ENCODE measurements at regions not wholly inside any gene's neighbourhood (a gene's known extent, or its start where the extent isn't known, plus 50 kb on each side); places are given as distances from the start of the nearest gene placed in this dataset.
"Not testable (repeated sequence)": the region's sequence is repeated elsewhere in the genome, so short reads cannot be mapped to it uniquely, and the experiment has no call there.

- no peak for TF ChIP-seq SP2 (IDR thresholded peaks at IDR 0.05; ENCODE audit: low read length)
These were observed 732.1 kb upstream of the AUTS2 start (continued) for GRCh38 chr7:68866200-68866570.

GRCh38 chr7:68866721-68867120 lies 731.6 kb upstream of the AUTS2 start:
- H3K4me3 ChIP-seq (ENCODE audit: extremely low read depth in 1 of 4, insufficient read depth in 2 of 4, low read depth in 3 of 4, low read length in 4 of 4); H3K27ac ChIP-seq (ENCODE audit: low read depth, low read length); H3K14ac ChIP-seq (ENCODE audit: insufficient read length); DNase-seq (ENCODE audit: low read depth in 1 of 2, low spot score in 2 of 2); H3K4me2 ChIP-seq (ENCODE audit: insufficient read depth in 1 of 2, low read depth in 2 of 2, low read length in 2 of 2); H3K18ac ChIP-seq (ENCODE audit: extremely low read depth, low read length); H3K27me3 ChIP-seq (replicated peaks in 1 of 4; ENCODE audit: control insufficient read depth in 3 of 4, extremely low read depth in 1 of 4, insufficient read depth in 3 of 4, low read length in 3 of 4); H2BK5ac ChIP-seq (ENCODE audit: low read depth, low read length); H4K20me1 ChIP-seq (replicated peaks in 1 of 2; ENCODE audit: control insufficient read depth in 1 of 2, insufficient read depth in 2 of 2, low read length in 2 of 2); H3K4ac ChIP-seq (replicated peaks; ENCODE audit: insufficient read length, low read depth, low read length); H2BK12ac ChIP-seq (ENCODE audit: low read depth, low read length); H3K79me1 ChIP-seq (ENCODE audit: low read depth, low read length); H3K4me1 ChIP-seq (replicated peaks in 1 of 4; ENCODE audit: control insufficient read depth in 3 of 4, insufficient read depth in 4 of 4, low read length in 3 of 4); H4K8ac ChIP-seq (ENCODE audit: extremely low read depth, insufficient read depth, low read length); H2BK15ac ChIP-seq (ENCODE audit: low read length); H3K23me2 ChIP-seq (ENCODE audit: low read depth, low read length); H2BK20ac ChIP-seq (ENCODE audit: low read length); H2AK5ac ChIP-seq (ENCODE audit: low read depth, low read length); FAIRE-seq; H3K56ac ChIP-seq (replicated peaks; ENCODE audit: insufficient read length, low read depth, low read length); H4K91ac ChIP-seq (replicated peaks; ENCODE audit: insufficient read length, low read length); H3K23ac ChIP-seq (ENCODE audit: insufficient read length); H3K79me2 ChIP-seq (ENCODE audit: control insufficient read depth in 1 of 2, insufficient read depth in 2 of 2, low read length in 2 of 2); H4K5ac ChIP-seq (ENCODE audit: insufficient read length, low read depth, low read length); H3K9me3 ChIP-seq (ENCODE audit: insufficient read depth in 2 of 2, low read depth in 1 of 2, low read length in 1 of 2); H3K9ac ChIP-seq (replicated peaks in 1 of 4; ENCODE audit: extremely low read depth in 1 of 4, low read depth in 3 of 4, low read length in 3 of 4); H2AFZ ChIP-seq (ENCODE audit: low read length); H3K36me3 ChIP-seq (ENCODE audit: control insufficient read depth in 2 of 4, insufficient read depth in 4 of 4, low read length in 3 of 4); H2BK120ac ChIP-seq (replicated peaks; ENCODE audit: low read depth, low read length); POLR2A ChIA-PET (ENCODE audit: partially characterized antibody): not testable (repeated sequence)
- WGBS, 2 experiments (ENCODE audit: extremely low coverage in 1 of 2, insufficient coverage in 1 of 2, insufficient read length in 1 of 2, insufficient replicate concordance in 2 of 2, low coverage in 1 of 2, low lambda C conversion rate in 2 of 2, missing lambda C conversion rate in 1 of 2): 82% methylated on average over 3 of the region's 3 CpGs; no CpG with 5 or more reads in 1 of the 2 experiments
- CTCF ChIA-PET (ENCODE audit: partially characterized antibody): interaction anchor here (1.4 kb wide), 1 partner anchor 201 kb away, joined by 3 read pairs; no protein-coding TSS in a partner anchor

All from H1 (cell line).